ENCODE measurements at regions not wholly inside any gene's neighbourhood (a gene's known extent, or its start where the extent isn't known, plus 50 kb on each side); places are given as distances from the start of the nearest gene placed in this dataset.

DNA sequence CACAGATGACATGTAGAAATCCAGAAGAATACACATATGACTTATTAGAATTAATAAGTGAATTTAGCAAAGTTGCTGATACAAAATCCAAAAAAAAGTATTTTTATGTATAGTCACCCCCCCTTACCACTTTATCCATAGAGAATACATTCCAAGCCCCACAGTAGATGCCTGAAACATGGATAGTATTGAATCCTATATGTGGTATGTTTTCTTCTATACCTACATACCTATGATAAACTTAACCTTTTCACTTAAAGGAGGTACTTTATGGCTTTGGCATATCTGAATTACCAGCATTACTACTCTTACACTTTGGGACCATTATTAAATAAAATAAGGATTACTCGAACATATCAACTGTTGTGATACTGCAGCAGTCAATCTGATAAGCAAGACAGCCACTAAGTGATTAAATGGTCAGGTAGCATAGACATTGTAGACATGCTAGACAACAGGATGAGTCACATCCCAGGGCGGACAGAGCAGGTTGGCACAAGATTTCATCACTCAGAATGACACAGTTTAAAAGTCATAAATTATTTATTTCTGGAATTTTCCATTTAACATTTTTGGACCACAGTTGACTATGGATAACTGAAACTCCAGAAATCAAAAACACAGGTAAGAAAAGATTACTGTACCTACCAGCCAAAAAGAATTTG, 208.2 kb upstream of the CHAC2 start:
- TF ChIP-seq, protein P1, sequence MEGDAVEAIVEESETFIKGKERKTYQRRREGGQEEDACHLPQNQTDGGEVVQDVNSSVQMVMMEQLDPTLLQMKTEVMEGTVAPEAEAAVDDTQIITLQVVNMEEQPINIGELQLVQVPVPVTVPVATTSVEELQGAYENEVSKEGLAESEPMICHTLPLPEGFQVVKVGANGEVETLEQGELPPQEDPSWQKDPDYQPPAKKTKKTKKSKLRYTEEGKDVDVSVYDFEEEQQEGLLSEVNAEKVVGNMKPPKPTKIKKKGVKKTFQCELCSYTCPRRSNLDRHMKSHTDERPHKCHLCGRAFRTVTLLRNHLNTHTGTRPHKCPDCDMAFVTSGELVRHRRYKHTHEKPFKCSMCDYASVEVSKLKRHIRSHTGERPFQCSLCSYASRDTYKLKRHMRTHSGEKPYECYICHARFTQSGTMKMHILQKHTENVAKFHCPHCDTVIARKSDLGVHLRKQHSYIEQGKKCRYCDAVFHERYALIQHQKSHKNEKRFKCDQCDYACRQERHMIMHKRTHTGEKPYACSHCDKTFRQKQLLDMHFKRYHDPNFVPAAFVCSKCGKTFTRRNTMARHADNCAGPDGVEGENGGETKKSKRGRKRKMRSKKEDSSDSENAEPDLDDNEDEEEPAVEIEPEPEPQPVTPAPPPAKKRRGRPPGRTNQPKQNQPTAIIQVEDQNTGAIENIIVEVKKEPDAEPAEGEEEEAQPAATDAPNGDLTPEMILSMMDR (IDR thresholded peaks at IDR 0.05): no peak
- no peak for TF ChIP-seq EP300 (IDR thresholded peaks at IDR 0.05; ENCODE audit: low read depth)

Measured in transverse colon (tissue), 3 donors.